Activated T-helper 1 cell treated with anti-CD3 and anti-CD28 coated beads, Interleukin-12 subunit alpha, Interleukin-12 subunit beta, Interleukin-2, Interleukin-4 antibody, amounts not matched to agents 30 ng/mL and 10 ng/mL and 1 ng/mL, durations not matched to agents 14 hours and 24 hours and 36 hours (primary cell): ENCODE measurements at regions not wholly inside any gene's neighbourhood (a gene's known extent, or its start where the extent isn't known, plus 50 kb on each side); places are given as distances from the start of the nearest gene placed in this dataset.
"Not testable (repeated sequence)": the region's sequence is repeated elsewhere in the genome, so short reads cannot be mapped to it uniquely, and the experiment has no call there.

ENCODE experiments used
- DNase-seq: peaks from one replicate; pipeline ENCODE4 v3.0.0; 2021; ENCODE audit warnings: low spot score
- H3K27ac Mint-ChIP-seq: one replicate; pipeline ENCODE4 v1.8.0; 2021; ENCODE audit warnings: mild to moderate bottlenecking, mixed read lengths
- H3K27me3 Mint-ChIP-seq: one replicate; pipeline ENCODE4 v1.8.0; 2022; ENCODE audit warnings: mild to moderate bottlenecking, moderate library complexity, mixed read lengths; ENCODE audit not compliant: insufficient read depth
- H3K36me3 Mint-ChIP-seq: one replicate; pipeline ENCODE4 v1.8.0; 2021; ENCODE audit warnings: low read depth, mixed read lengths
- H3K4me1 Mint-ChIP-seq: one replicate; pipeline ENCODE4 v1.8.0; 2021; ENCODE audit warnings: low read depth, mixed read lengths
- H3K4me3 Mint-ChIP-seq: one replicate; pipeline ENCODE4 v1.8.0; 2021; ENCODE audit warnings: mild to moderate bottlenecking, moderate library complexity, mixed read lengths
- H3K9me3 Mint-ChIP-seq: one replicate; pipeline ENCODE4 v1.8.0; 2021; ENCODE audit warnings: mixed read lengths
- intact Hi-C: fragments of 100-400 bp; cut with micrococcal nuclease; formaldehyde crosslinking; loops from one replicate; pipeline ENCODE4 v1.15.1; 2024

DNA sequence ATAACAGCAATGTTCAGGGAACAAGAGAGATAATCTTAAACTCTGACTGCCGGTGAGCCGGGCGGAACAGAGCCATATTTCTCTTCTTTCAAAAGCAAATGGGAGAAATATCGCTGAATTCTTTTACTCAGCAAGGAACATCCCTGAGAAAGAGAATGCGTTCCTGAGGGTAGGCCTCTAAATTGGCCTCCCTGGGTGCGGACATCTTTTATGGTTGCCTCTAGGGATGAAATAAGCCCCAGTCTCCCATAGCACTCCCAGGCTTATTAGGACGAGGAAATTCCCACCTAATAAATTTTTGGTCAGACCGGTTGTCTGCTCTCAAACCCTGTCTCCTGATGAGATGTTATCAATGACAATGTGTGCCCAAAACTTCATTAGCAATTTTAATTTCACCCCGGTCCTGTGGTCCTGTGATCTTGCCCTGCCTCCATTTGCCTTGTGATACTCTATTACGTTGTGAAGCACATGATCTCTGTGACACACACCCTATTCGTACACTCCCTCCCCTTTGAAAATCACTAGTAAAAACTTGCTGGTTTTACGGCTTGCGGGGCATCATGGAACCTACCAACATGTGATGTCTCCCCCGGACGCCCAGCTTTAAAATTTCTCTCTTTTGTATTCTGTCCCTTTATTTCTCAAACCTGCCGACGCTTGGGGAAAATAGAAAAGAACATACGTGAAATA lies 249.4 kb downstream of the RPL10L start:
- H3K9me3 Mint-ChIP-seq, H3K27me3 Mint-ChIP-seq, H3K4me3 Mint-ChIP-seq, H3K4me1 Mint-ChIP-seq, H3K27ac Mint-ChIP-seq, intact Hi-C loops, DNase-seq, H3K36me3 Mint-ChIP-seq: not testable (repeated sequence)

DNA sequence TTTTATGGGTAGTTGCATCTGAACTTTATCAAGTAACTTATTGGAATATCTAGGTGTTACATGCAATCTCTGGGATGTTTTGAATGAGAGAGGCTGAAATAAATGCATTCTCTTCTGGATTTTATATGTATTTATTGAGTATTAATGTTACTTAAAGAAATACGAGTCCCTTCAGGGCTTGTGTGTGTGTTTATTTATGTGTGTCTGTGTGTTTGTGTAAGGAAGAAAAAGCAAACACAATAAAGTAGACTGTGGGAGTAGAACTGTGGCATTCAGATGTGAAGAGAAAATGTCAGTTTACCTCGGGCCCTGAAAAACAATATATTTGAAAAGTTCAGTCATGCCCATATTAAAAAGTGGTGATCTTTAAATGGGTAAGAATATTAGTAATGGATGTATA lies 250.5 kb downstream of the RPL10L start:
- Mint-ChIP-seq H3K27me3 (no peaks in the 10 kb centered on the region), H3K4me1 (no peaks in the 10 kb centered on the region), H3K27ac (no peak overlapping the region), H3K36me3 (no peaks in the 10 kb centered on the region), H3K4me3 (no peak overlapping the region), H3K9me3 (peaks cover 8% of the 10 kb centered on the region)
- intact Hi-C loops: no loop called here
- DNase-seq: no peak

DNA sequence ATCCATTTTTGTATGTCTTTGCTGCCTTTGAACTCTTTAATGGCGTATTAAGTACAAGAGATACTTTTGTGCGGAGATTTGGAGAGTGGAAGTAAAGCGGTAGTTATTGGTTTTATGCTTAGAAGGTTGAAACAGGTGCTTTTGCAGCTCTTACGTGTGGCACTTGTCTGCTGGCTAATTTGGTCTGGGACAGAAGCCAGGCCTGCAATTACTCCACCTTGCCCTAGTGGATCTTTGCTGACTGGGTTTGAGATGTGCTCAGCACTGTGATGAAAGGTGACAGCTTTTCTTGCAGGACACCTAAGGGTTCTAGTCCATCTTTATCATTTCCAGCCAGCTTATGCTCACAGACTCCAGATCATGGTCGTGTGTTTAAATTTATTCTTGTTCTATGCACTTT lies 252.5 kb downstream of the RPL10L start:
- Mint-ChIP-seq H3K36me3 (no peaks in the 10 kb centered on the region), H3K9me3 (peaks cover 8% of the 10 kb centered on the region), H3K4me3 (no peak overlapping the region), H3K4me1 (no peaks in the 10 kb centered on the region), H3K27ac (no peak overlapping the region), H3K27me3 (no peaks in the 10 kb centered on the region)
- intact Hi-C loops: no loop called here
- DNase-seq: no peak

DNA sequence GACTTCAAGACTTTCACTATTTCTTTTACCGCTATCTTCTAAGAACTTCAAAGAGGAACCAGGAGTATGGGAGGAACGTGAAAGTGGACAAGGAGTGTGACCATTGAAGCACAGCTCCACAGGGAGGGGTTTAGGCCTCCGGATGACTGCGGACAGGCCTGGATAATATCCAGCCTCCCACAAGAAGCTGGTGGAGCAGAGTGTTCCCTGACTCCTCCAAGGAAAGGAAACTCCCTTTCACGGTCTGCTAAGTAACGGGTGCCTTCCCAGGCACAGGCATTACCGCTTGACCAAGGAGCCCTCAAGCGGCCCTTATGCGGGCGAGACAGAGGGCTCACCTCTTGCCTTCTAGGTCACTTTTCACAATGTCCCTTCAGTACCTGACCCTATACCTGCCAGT lies 267.0 kb downstream of the RPL10L start:
- Mint-ChIP-seq H3K27ac (no peak overlapping the region), H3K4me1 (no peaks in the 10 kb centered on the region), H3K36me3 (no peaks in the 10 kb centered on the region), H3K4me3 (no peak overlapping the region), H3K9me3 (peaks cover 13% of the 10 kb centered on the region), H3K27me3 (no peaks in the 10 kb centered on the region)
- no peak for DNase-seq
- intact Hi-C loops: no loop called here

DNA sequence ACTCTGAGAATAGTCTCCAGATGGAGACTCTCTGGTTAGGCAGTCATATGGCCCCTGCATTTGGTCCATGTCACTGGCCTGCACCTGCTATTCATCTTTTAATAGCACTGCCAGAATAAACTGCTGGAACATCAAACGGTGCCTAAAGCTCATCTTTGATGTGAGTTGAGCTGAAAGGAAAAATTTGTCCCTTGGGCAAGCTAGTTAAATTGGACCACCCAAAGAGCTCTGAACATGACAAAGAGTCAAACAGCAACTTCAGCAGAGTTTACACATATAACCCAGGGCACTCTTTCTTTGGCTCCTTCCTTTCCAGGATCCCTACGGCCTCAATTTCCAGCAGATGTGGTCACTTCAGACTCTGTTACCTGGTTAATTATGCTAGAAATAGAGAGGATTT lies 269.9 kb downstream of the RPL10L start:
- intact Hi-C loops: no loop called here
- no peak overlapping the region for H3K4me3 Mint-ChIP-seq
- H3K27me3 Mint-ChIP-seq: no peaks in the 10 kb centered on the region
- no peaks in the 10 kb centered on the region for H3K36me3 Mint-ChIP-seq
- no peak for DNase-seq
- H3K9me3 Mint-ChIP-seq: peaks cover 18% of the 10 kb centered on the region
- H3K4me1 Mint-ChIP-seq: no peaks in the 10 kb centered on the region
- no peak overlapping the region for H3K27ac Mint-ChIP-seq

DNA sequence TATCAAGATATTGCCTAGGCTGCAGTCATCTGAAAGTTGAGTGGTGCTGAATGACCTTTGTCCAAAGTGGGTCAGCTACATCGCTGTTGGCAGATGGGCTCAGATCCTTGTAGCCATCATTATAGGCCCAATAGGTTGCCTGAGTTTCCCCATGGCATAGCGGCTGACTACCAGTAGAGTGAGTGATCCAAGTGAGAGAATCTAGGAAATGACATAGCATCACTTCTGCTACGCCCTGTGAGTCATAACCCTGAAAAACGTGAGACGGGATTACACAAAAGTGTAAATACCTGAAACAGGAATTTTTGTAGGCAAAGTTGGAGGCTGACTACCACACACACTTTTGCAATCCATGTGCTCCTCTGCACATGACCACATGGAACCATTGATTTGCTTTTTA lies 273.3 kb downstream of the RPL10L start:
- no peak overlapping the region for H3K4me3 Mint-ChIP-seq
- peaks cover 33% of the 10 kb centered on the region for H3K9me3 Mint-ChIP-seq
- no peaks in the 10 kb centered on the region for H3K4me1 Mint-ChIP-seq
- no peaks in the 10 kb centered on the region for H3K27me3 Mint-ChIP-seq
- no peak for DNase-seq
- H3K27ac Mint-ChIP-seq: no peak overlapping the region
- H3K36me3 Mint-ChIP-seq: no peaks in the 10 kb centered on the region
- intact Hi-C loops: no loop called here

DNA sequence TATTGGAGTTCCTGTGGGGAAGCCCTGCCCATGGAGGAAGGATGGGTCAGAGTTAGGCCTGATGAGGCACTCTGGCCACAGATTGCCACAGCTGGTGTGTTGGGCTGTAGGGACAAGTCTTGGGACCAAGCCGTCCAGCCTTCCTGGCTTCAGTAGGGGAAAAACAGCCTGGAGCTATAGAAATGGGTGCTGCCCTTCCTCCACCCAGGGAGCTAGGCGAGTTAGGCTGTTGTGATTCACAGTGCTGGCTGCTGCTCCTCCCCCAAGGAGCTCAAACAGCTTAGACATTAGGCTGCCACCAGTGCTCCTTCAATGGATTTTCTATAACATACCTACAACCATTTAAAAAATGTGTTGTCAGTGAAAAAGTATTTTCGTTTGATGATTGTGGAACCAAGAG lies 274.3 kb downstream of the RPL10L start:
- Mint-ChIP-seq H3K27me3 (no peaks in the 10 kb centered on the region), H3K9me3 (peaks cover 31% of the 10 kb centered on the region), H3K27ac (no peak overlapping the region), H3K4me1 (no peaks in the 10 kb centered on the region), H3K36me3 (no peaks in the 10 kb centered on the region), H3K4me3 (no peak overlapping the region)
- intact Hi-C loops: no loop called here
- DNase-seq: no peak

DNA sequence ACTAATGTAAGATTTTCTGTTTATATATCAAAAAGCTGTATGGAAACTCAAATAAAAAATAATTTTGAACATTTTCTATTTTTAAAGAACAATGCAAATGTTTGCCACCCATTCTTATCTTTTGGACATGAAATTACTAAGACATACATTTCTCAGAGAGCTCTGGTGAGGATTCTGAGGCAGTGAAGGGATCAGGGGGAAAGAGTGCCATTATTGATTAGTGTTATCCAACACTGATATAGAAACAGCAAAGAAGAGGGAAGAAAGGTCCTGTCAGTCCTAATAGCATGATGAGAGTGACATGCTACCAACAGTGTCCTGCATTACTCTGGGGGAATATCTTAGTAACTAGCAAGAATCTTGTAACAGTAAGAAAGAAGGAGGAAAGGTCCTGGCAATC lies 282.2 kb downstream of the RPL10L start:
- no peak for DNase-seq
- Mint-ChIP-seq H3K9me3 (peaks cover 23% of the 10 kb centered on the region), H3K36me3 (no peaks in the 10 kb centered on the region), H3K4me1 (no peaks in the 10 kb centered on the region), H3K27me3 (no peaks in the 10 kb centered on the region), H3K27ac (no peak overlapping the region), H3K4me3 (no peak overlapping the region)
- intact Hi-C loops: no loop called here

DNA sequence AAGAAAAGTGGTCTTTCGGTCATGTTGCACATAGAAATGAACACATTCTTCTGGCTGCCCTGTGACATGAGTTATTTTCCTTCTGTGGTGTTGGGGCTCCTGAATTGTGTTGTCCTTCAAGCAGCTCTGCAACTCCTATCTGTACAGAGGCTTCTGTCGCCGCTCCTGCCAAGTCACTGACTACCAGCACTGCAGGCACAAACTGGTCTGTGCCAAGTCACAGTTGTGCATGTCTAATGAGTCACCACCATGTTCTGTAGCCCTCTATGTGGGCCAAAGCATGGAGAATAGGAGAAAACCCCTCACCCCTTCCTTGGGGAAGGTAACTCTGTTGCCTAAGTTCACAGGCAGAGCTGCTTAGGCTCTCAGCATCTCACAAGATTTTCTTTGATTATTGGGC lies 283.3 kb downstream of the RPL10L start:
- no peak for DNase-seq
- Mint-ChIP-seq H3K4me3 (no peak overlapping the region), H3K27ac (no peak overlapping the region), H3K9me3 (peaks cover 17% of the 10 kb centered on the region), H3K27me3 (no peaks in the 10 kb centered on the region), H3K36me3 (no peaks in the 10 kb centered on the region), H3K4me1 (no peaks in the 10 kb centered on the region)
- intact Hi-C loops: no loop called here

DNA sequence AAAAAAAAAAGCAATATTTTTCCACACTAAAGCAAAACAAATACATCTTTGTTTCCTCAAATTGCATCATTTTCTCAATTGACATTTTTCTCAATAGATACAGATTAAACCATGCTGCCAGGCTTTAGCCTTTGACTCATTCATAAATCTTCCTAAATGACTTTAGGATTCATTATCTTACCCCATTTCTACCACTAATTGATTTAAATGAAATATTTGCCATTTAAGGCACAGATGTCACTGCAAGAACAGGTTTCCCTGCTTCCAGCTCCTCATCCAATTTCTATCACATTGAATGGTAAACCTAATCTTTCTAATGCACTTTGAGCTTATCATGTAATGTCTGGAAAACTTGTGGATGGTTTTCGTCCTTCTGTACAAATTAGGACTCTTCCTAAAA lies 298.7 kb downstream of the RPL10L start:
- Mint-ChIP-seq H3K36me3 (no peaks in the 10 kb centered on the region), H3K27me3 (no peaks in the 10 kb centered on the region), H3K4me1 (no peaks in the 10 kb centered on the region), H3K9me3 (peaks cover 4% of the 10 kb centered on the region), H3K4me3 (no peak overlapping the region), H3K27ac (no peak overlapping the region)
- intact Hi-C loops: no loop called here
- DNase-seq: no peak

DNA sequence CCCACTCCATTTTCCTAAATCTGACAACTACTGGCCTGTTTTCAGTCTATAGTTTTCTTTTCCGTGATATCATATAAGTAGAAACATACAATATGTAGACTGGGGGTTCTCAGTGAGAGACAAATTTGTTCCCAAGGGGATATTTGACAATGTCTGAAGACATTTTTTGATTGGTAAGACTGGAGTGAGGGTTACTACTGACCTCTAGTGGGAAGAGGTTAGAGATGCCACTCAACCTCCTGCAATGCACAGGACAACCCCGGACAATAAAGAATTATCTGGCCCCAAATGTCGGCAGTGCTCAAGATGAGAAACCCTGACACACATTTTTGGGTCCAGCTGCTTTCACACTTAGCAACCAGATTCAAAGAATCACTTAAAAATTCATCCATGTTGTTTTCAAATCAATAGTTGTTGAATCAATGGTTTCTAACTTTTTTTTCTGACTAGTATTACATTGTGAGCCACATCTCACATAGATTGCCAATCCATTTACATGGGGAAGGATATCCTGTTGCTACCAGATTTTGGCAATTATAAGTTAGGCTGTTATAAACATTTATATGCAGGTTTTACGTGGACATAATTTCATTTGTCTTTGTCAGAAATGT lies 307.1 kb downstream of the RPL10L start:
- no peak for DNase-seq
- H3K36me3 Mint-ChIP-seq: no peaks in the 10 kb centered on the region
- H3K27ac Mint-ChIP-seq: no peak overlapping the region
- H3K9me3 Mint-ChIP-seq: peaks cover 6% of the 10 kb centered on the region
- H3K4me1 Mint-ChIP-seq: no peaks in the 10 kb centered on the region
- no peaks in the 10 kb centered on the region for H3K27me3 Mint-ChIP-seq
- intact Hi-C loops: loop anchor here (5.0 kb wide), 1 partner anchor 917 kb away; no protein-coding TSS in a partner anchor
- H3K4me3 Mint-ChIP-seq: no peak overlapping the region

DNA sequence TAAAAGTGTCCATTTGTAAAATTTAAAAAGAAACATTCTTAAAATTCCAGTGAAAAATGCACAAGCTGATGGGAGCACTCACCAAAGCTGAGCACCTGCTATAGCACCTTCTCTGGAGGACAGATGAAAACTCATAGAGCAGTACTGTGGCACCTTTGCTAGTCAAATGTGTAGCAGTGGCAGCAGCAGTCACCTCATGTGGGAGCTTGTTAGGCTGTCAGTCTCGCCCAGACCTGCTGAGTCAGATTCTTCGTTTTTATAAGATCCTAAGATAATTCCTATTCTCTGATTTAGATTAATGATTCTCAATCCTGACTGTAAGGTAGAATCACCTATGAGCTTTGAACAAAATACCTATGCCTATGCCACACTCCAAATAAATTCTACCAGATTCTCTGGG lies 325.8 kb downstream of the RPL10L start:
- Mint-ChIP-seq H3K4me1 (no peaks in the 10 kb centered on the region), H3K4me3 (no peak overlapping the region), H3K9me3 (no peaks in the 10 kb centered on the region), H3K27ac (no peak overlapping the region), H3K27me3 (no peaks in the 10 kb centered on the region), H3K36me3 (no peaks in the 10 kb centered on the region)
- intact Hi-C loops: no loop called here
- no peak for DNase-seq

DNA sequence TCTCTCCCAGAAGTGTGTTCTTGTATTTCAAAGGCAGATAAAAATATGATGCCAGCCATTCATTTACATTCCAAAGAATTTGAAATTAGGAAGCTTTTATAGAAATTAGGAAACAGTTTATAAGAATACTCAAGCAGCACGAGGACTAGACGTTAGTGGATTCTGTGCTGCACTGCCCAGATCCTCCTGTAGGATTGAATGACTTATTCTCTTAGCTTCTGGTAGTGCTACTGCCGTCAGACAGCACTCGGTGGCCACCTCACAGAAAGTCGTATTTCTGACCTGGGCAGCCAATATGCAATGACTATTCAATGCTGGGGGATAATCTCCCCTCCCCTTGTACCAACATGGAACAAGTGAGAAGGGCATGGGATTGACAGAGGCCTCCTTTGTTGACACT lies 326.4 kb downstream of the RPL10L start:
- no peaks in the 10 kb centered on the region for H3K36me3 Mint-ChIP-seq
- no peaks in the 10 kb centered on the region for H3K27me3 Mint-ChIP-seq
- DNase-seq: no peak
- H3K9me3 Mint-ChIP-seq: no peaks in the 10 kb centered on the region
- no peak overlapping the region for H3K4me3 Mint-ChIP-seq
- no peak overlapping the region for H3K27ac Mint-ChIP-seq
- intact Hi-C loops: no loop called here
- no peaks in the 10 kb centered on the region for H3K4me1 Mint-ChIP-seq

DNA sequence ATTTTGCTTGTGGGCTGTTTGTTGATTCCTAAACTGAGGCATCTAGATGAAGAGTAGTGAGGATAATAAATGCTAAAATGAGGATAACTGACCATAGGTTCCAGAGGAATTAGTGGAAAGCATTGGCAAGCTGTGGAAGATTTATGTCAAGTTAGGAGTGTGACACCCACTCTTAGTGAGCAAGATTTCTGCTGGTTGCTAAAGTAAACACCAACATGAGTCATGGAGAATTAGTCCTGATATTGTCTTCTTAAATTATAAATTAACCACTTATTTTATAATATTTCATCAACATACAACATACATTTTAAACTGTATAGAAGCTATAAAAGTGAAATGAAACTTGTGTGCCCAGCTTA lies 328.2 kb downstream of the RPL10L start:
- Mint-ChIP-seq H3K4me3 (no peak overlapping the region), H3K4me1 (no peaks in the 10 kb centered on the region), H3K36me3 (no peaks in the 10 kb centered on the region), H3K27me3 (no peaks in the 10 kb centered on the region), H3K9me3 (no peaks in the 10 kb centered on the region), H3K27ac (no peak overlapping the region)
- intact Hi-C loops: no loop called here
- no peak for DNase-seq
